H1 (cell line): ENCODE measurements at regions not wholly inside any gene's neighbourhood (a gene's known extent, or its start where the extent isn't known, plus 50 kb on each side); places are given as distances from the start of the nearest gene placed in this dataset.

Experiments used
- CTCF ChIA-PET: fragments of 300-600 bp; sonication (Branson Sonifier 250); formaldehyde crosslinking; loops from one replicate; lab custom pipeline; 2021; ENCODE audit not compliant: partially characterized antibody; lab: Charles Lee
- POLR2A ChIA-PET: fragments of 300-600 bp; sonication (Branson Sonifier 250); formaldehyde crosslinking; loops from one replicate; lab custom pipeline; 2021; ENCODE audit warnings: inconsistent platforms; ENCODE audit not compliant: partially characterized antibody; lab: Charles Lee
- DNase-seq, 2 experiments: peaks; one replicate each; pipeline versions ENCODE4 v3.0.0 to v3.0.0-alpha.2; 2010 to 2022; ENCODE audit warnings: low spot score in 2 of 2, low read depth in 1 of 2, mixed read lengths in 1 of 2
- FAIRE-seq: peaks from 2 replicates; lab custom pipeline; 2011; peaks lifted over from hg19 to GRCh38; lab: Jason Lieb, UNC
- H2AFZ ChIP-seq: 2 replicates; pipeline ENCODE4 v1.8.1; 2012; ENCODE audit warnings: low read length, inconsistent platforms
- H2AK5ac ChIP-seq: 2 replicates; pipeline ENCODE4 v1.6.1; 2013; ENCODE audit warnings: low read depth, low read length
- H2BK120ac ChIP-seq: replicated peaks from 2 replicates; pipeline ENCODE3; 2013; ENCODE audit warnings: low read depth, low read length, inconsistent platforms
- H2BK12ac ChIP-seq: 2 replicates; pipeline ENCODE4 v1.6.1; 2013; ENCODE audit warnings: low read depth, low read length
- H2BK15ac ChIP-seq: 2 replicates; pipeline ENCODE4 v1.6.1; 2013; ENCODE audit warnings: low read length
- H2BK20ac ChIP-seq: 2 replicates; pipeline ENCODE4 v1.6.1; 2013; ENCODE audit warnings: low read length
- H2BK5ac ChIP-seq: 2 replicates; pipeline ENCODE4 v1.6.1; 2013; ENCODE audit warnings: low read depth, low read length
- H3K14ac ChIP-seq: 2 replicates; pipeline ENCODE4 v1.6.1; 2013; ENCODE audit warnings: inconsistent platforms; ENCODE audit not compliant: insufficient read length
- H3K18ac ChIP-seq: 2 replicates; pipeline ENCODE4 v1.6.1; 2013; ENCODE audit warnings: low read length; ENCODE audit errors: extremely low read depth
- H3K23ac ChIP-seq: 2 replicates; pipeline ENCODE4 v1.6.1; 2013; ENCODE audit warnings: inconsistent platforms; ENCODE audit not compliant: insufficient read length
- H3K23me2 ChIP-seq: 2 replicates; pipeline ENCODE4 v1.6.1; 2013; ENCODE audit warnings: low read depth, low read length
- H3K27ac ChIP-seq: 2 replicates; pipeline ENCODE4 v1.6.1; 2011; ENCODE audit warnings: low read depth, low read length, inconsistent platforms
- H3K27me3 ChIP-seq, 4 experiments: replicated peaks in 1 of 4; 1 replicate in 1 of 4; 2 replicates in 3 of 4; pipeline versions ENCODE4 v1.6.1 to v1.8.1; 2011 to 2013; ENCODE audit warnings: low read length in 3 of 4, mild to moderate bottlenecking in 3 of 4, inconsistent platforms in 2 of 4, mixed read lengths in 2 of 4, moderate library complexity in 1 of 4; ENCODE audit not compliant: control insufficient read depth in 3 of 4, insufficient read depth in 3 of 4; ENCODE audit errors: extremely low read depth in 1 of 4
- H3K36me3 ChIP-seq, 4 experiments: 2 replicates each; pipeline versions ENCODE4 v1.6.1 to v1.8.1; 2011 to 2013; ENCODE audit warnings: mild to moderate bottlenecking in 4 of 4, low read length in 3 of 4, moderate library complexity in 2 of 4, control low read depth in 1 of 4, inconsistent platforms in 1 of 4; ENCODE audit not compliant: insufficient read depth in 4 of 4, control insufficient read depth in 2 of 4
- H3K4ac ChIP-seq: replicated peaks from 2 replicates; pipeline ENCODE3; 2013; ENCODE audit warnings: low read length, low read depth, mixed read lengths, inconsistent platforms; ENCODE audit not compliant: insufficient read length
- H3K4me1 ChIP-seq, 4 experiments: replicated peaks in 1 of 4; 1 replicate in 1 of 4; 2 replicates in 3 of 4; pipeline versions ENCODE4 v1.6.1 to v1.8.1; 2011 to 2013; ENCODE audit warnings: low read length in 3 of 4, inconsistent platforms in 2 of 4, mixed read lengths in 1 of 4; ENCODE audit not compliant: insufficient read depth in 4 of 4, control insufficient read depth in 3 of 4
- H3K4me2 ChIP-seq, 2 experiments: 2 replicates each; pipeline versions ENCODE4 v1.6.1 to v1.8.1; 2011 to 2013; ENCODE audit warnings: low read depth in 2 of 2, low read length in 2 of 2, control low read depth in 1 of 2, inconsistent platforms in 1 of 2, mild to moderate bottlenecking in 1 of 2; ENCODE audit not compliant: insufficient read depth in 1 of 2
- H3K4me3 ChIP-seq, 4 experiments: fragments of 200-600, 300-600 bp in 1 of 4; sonication (generic), shearing (Covaris generic), sonication (Bioruptor Twin) in 1 of 4; 2 replicates each; pipeline versions ENCODE4 v1.5.1 to v1.8.1; 2011 to 2016; ENCODE audit warnings: low read length in 4 of 4, low read depth in 3 of 4, control low read depth in 2 of 4, inconsistent platforms in 2 of 4, mild to moderate bottlenecking in 2 of 4, mixed read lengths in 1 of 4, moderate library complexity in 1 of 4; ENCODE audit not compliant: insufficient read depth in 2 of 4; ENCODE audit errors: extremely low read depth in 1 of 4
- H3K56ac ChIP-seq: replicated peaks from 2 replicates; pipeline ENCODE3; 2013; ENCODE audit warnings: low read depth, mild to moderate bottlenecking, mixed read lengths, low read length, inconsistent platforms; ENCODE audit not compliant: insufficient read length
- H3K79me1 ChIP-seq: 2 replicates; pipeline ENCODE4 v1.6.1; 2013; ENCODE audit warnings: low read depth, low read length, control low read depth
- H3K79me2 ChIP-seq, 2 experiments: 2 replicates each; pipeline versions ENCODE4 v1.6.1 to v1.8.1; 2012 to 2013; ENCODE audit warnings: low read length in 2 of 2, mild to moderate bottlenecking in 2 of 2, inconsistent platforms in 1 of 2; ENCODE audit not compliant: insufficient read depth in 2 of 2, control insufficient read depth in 1 of 2
- H3K9ac ChIP-seq, 4 experiments: replicated peaks in 1 of 4; 1 replicate in 1 of 4; 2 replicates in 3 of 4; pipeline versions ENCODE4 v1.6.1 to v1.8.1; 2011 to 2013; ENCODE audit warnings: low read depth in 3 of 4, low read length in 3 of 4, control low read depth in 2 of 4, mild to moderate bottlenecking in 2 of 4, moderate library complexity in 2 of 4, inconsistent platforms in 1 of 4; ENCODE audit errors: extremely low read depth in 1 of 4
- H3K9me3 ChIP-seq, 2 experiments: 2 replicates each; pipeline versions ENCODE4 v1.6.1 to v1.8.1; 2012 to 2013; ENCODE audit warnings: mild to moderate bottlenecking in 2 of 2, moderate library complexity in 2 of 2, control low read depth in 1 of 2, inconsistent platforms in 1 of 2, low read depth in 1 of 2, low read length in 1 of 2, mixed read lengths in 1 of 2; ENCODE audit not compliant: insufficient read depth in 2 of 2
- H4K20me1 ChIP-seq, 2 experiments: replicated peaks in 1 of 2; 2 replicates each; pipeline versions ENCODE3 to v1.8.1; 2011 to 2013; ENCODE audit warnings: inconsistent platforms in 2 of 2, low read length in 2 of 2, mild to moderate bottlenecking in 1 of 2; ENCODE audit not compliant: insufficient read depth in 2 of 2, control insufficient read depth in 1 of 2
- H4K5ac ChIP-seq: 2 replicates; pipeline ENCODE4 v1.6.1; 2013; ENCODE audit warnings: low read length, low read depth, mixed read lengths, inconsistent platforms; ENCODE audit not compliant: insufficient read length
- H4K8ac ChIP-seq: 2 replicates; pipeline ENCODE4 v1.8.0; 2013; ENCODE audit warnings: mild to moderate bottlenecking, moderate library complexity, low read length, inconsistent platforms; ENCODE audit not compliant: insufficient read depth; ENCODE audit errors: extremely low read depth
- H4K91ac ChIP-seq: replicated peaks from 2 replicates; pipeline ENCODE3; 2013; ENCODE audit warnings: low read length, mixed read lengths, inconsistent platforms; ENCODE audit not compliant: insufficient read length
- CTCF ChIP-seq, 3 experiments: IDR thresholded peaks; 1 replicate in 2 of 3; 2 replicates in 1 of 3; pipeline versions ENCODE4 v1.5.1 to v1.6.1; 2011; ENCODE audit warnings: low read length in 3 of 3, mild to moderate bottlenecking in 3 of 3, inconsistent platforms in 2 of 3, low read depth in 1 of 3, moderate library complexity in 1 of 3; ENCODE audit not compliant: insufficient read depth in 1 of 3; ENCODE audit errors: control extremely low read depth in 1 of 3
- POU5F1 ChIP-seq: IDR thresholded peaks from 2 replicates; pipeline ENCODE4 v1.6.1; 2011; ENCODE audit warnings: low read depth, mild to moderate bottlenecking, low read length, moderate library complexity
- RAD21 ChIP-seq, 2 experiments: IDR thresholded peaks in 1 of 2; conservative IDR thresholded peaks in 1 of 2; 2 replicates each; pipeline ENCODE4 v1.6.1; 2011; ENCODE audit warnings: low read depth in 2 of 2, low read length in 2 of 2, improper control_type of control experiment in 1 of 2, inconsistent platforms in 1 of 2, mild to moderate bottlenecking in 1 of 2, moderate library complexity in 1 of 2
- WGBS, 2 experiments: shearing (Covaris generic) in 1 of 2; methylation state at CpG; one replicate each; pipeline versions ENCODE4 v1.1.6 to v1.1.7; 2013 to 2015; ENCODE audit warnings: low lambda C conversion rate in 2 of 2, mixed read lengths in 2 of 2, inconsistent platforms in 1 of 2, low coverage in 1 of 2, missing lambda C conversion rate in 1 of 2; ENCODE audit not compliant: insufficient replicate concordance in 2 of 2, insufficient coverage in 1 of 2, insufficient read length in 1 of 2; ENCODE audit errors: extremely low coverage in 1 of 2, missing lambda C conversion rate in 1 of 2; 5-methylcytosine and 5-hydroxymethylcytosine counted together

- Histone ChIP-seq H3K4me3 (no peak overlapping the region), H3K4me1 (no peaks in the 10 kb centered on the region), H3K36me3 (no peaks in the 10 kb centered on the region), H2BK15ac (no peak overlapping the region), H4K20me1 (no peaks in the 10 kb centered on the region), H4K91ac (no peak overlapping the region), H2BK120ac (no peak overlapping the region), H3K27me3 (no peaks in the 10 kb centered on the region), H2AK5ac (no peak overlapping the region), H3K9ac (no peak overlapping the region), H3K23me2 (no peaks in the 10 kb centered on the region), H2BK12ac (no peak overlapping the region), H3K4me2 (no peak overlapping the region), H3K9me3 (no peaks in the 10 kb centered on the region), H2BK20ac (no peak overlapping the region), H3K18ac (no peak overlapping the region), H3K79me2 (no peaks in the 10 kb centered on the region), H4K8ac (no peak overlapping the region), H3K23ac (no peak overlapping the region), H3K56ac (no peak overlapping the region), H2AFZ (no peak overlapping the region), H3K14ac (no peak overlapping the region), H2BK5ac (no peak overlapping the region), H3K27ac (no peak overlapping the region), H3K79me1 (no peaks in the 10 kb centered on the region), H3K4ac (no peak overlapping the region), H4K5ac (no peak overlapping the region)
- ChIA-PET CTCF (interaction anchor here (0.6 to 1.9 kb wide), 4 partner anchors 9 to 533 kb away, joined by 3 to 4 read pairs (median 3); no protein-coding TSS in a partner anchor), POLR2A (no interaction called here)
- FAIRE-seq (no peak), DNase-seq (no peak)
- 93% methylated on average over 2 of the region's 2 CpGs; no CpG with 5 or more reads in 1 of the 2 experiments for WGBS, 2 experiments
- TF ChIP-seq RAD21 (IDR thresholded peaks at IDR 0.05 in 1 of 2, conservative IDR thresholded peaks at IDR 0.05 in 1 of 2; ENCODE audit: low read depth in 2 of 2, low read length in 2 of 2): peak in 1 of 2 experiments; percentile 11; a peak in 1 of 4 replicates
- TF ChIP-seq CTCF (IDR thresholded peaks at IDR 0.05; ENCODE audit: control extremely low read depth in 1 of 3, insufficient read depth in 1 of 3, low read depth in 1 of 3, low read length in 3 of 3): peak in 1 of 3 experiments; percentile 15; a peak in 2 of 4 replicates
- no peak for TF ChIP-seq POU5F1
Observed at GRCh38 chr2:220580113-220580512, 952.7 kb downstream of the SLC4A3 start.
